Activated CD4-positive, alpha-beta T cell treated with anti-CD3 and anti-CD28 coated beads, Interleukin-2, amount 50 U/mL, for 16 hours (primary cell): ENCODE measurements at regions not wholly inside any gene's neighbourhood (a gene's known extent, or its start where the extent isn't known, plus 50 kb on each side); places are given as distances from the start of the nearest gene placed in this dataset.
A peak's percentile ranks its signal among the peaks of the same experiment; 100 is the strongest.

ENCODE experiments used
- DNase-seq: peaks from one replicate; pipeline ENCODE4 v3.0.0-alpha.2; 2020

DNA sequence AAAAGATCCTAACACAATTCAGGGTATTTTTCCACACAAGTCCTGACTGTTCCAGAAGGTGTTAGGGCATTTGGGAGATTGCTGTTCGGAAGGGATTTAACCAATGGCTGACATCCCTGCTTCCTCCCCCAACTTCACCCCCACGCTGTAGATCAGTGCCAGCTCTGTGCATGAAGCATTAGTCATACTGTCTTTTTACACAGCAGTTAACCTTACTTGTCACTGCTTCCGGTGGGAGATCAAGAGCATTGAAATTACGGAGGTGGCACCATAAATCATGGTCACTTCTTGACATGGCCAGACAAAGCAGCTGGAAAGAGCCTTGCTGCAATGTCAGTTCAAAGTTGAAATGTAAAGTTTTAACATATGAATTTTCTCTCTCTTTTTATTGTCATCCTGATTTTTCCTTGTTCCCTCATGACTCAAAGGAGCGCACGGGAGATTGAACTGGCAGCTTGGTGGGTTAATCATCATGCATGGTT, 70.2 kb downstream of the HRH4 start:
- peak; percentile 37 for DNase-seq

DNA sequence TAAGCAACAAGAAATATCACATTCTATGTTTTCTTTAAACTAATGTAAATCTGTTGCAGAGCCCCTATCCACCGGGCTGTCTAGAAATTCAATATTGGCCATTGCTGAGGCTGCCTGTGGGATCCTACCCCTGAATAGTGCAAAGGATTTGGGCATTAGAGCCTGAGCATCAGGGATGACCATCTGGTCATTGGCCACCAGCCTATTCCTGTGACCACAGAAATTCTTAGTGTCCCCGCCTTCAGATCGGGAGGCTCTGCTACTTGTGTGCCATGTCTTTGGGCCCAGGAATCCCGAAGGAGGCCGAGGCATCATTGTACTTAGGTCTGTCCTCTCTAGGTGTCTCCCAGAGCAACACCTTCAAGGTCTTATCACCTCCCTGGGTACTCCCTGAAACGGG, 73.8 kb downstream of the HRH4 start:
- no peak for DNase-seq

DNA sequence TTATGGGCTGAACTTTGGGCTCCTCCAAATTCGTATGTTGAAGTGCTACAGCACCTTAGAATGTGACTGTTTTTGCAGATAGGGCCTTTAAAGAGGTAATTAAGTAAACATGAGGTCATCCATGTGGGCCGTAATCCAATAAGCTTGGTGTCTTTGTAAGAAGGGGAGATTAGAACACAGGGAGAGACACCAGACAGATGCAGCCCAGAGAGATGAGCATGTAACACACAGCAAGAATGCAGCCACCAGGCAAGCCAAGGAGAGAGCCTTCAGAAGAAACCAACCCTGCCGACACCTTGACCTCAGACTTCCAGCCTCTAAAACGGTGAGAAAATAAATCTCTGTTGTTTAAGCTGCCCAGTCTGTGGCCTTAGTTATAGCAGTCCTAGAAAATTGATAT, 74.3 kb downstream of the HRH4 start:
- DNase-seq: no peak

GRCh38 chr18:24535527-24536295, 75.3 kb downstream of the HRH4 start:
- no peak for DNase-seq

DNA sequence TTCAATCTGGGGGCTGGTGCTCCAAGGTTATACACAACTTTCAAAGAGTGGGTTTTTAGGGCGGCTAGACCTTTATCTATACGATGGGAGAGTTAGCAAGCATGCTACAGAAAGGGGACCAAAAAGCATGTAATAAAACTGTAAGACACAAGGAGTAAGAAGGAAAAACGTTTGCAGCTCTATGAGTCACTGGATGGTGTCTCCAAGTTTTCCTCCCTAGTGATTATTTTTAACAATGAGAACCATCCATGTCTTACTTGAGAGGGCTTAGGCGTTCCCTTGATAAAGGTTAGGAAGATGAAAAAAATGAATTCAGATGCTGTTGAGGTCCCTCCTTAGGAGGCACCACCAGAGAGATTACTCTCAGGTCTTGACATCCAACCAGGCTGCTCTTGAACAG, 75.9 kb downstream of the HRH4 start:
- DNase-seq: no peak

DNA sequence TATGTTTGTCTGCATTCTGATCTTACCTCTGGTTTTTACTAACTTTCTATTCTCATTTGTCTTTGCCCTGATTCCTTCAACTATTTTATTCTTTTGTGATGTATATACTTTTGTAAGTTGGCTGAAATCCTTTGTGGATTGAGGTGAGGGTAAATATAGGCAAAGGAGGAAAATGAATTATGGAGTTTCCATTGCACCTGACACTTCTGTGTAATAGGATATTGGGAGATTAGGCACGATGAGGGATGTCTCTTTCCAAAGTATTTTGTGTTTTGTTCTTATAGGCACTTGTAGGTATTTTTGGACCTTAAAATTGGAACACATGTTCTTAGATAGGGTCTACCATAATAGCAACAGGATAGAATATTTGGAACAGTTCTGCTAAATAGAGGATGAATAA, 76.4 kb downstream of the HRH4 start:
- DNase-seq: no peak

- DNase-seq: no peak
These were observed 78.2 kb downstream of the HRH4 start for GRCh38 chr18:24538414-24539264.

DNA sequence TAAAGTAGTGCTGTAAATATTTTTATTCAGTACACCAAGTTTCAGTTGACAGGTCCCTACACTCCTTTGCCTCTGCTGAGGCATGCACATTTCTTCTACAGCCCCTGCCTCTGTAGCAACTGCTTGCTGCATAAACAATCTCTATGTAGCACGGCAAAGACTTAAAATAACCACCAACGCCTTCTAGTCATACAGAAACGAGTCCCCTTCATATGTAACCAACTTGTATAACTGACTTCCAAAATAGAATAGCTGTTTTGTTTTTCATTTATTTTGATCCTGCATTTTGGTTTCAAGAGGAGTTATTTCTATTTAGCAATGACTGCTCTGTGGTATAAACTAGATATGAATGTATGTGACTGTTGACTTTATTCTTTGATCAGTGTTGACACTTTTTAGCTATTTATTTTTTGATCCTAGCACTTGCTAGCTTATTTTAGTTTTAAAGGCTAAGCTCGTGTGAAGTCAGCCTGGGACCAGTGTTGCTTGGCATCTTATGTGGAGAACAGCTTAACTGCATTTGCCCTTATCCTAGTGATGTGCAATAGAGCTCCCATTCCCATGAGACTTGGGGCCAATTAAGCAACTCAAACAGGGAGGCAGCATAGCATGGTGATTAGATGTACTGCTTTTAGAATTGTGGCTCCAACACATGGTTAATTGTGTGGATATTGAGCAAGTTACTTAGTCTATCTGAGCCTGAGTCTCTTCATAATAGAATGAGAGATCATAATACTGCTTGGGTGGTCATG, 79.6 kb downstream of the HRH4 start:
- peak; percentile 2 for DNase-seq

DNA sequence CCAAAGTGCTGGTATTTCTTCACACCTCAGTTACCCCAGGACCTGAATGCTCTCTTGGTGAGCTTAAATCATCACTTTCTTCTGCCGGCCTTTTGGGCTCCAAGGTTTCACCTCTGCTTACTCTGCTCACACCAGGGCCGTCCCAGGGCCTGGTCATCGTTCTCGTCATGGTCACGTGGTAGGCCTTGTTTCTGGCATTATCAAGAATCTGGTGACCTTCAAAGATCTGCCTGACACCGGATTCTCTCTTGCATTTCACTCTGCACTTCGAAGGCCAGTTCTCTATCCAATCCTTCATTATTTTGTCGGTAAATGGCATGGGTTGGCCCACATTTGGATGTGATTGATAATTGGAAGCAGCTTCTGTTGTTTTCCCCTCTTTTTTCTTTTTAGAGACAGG, 80.5 kb downstream of the HRH4 start:
- DNase-seq: no peak

DNA sequence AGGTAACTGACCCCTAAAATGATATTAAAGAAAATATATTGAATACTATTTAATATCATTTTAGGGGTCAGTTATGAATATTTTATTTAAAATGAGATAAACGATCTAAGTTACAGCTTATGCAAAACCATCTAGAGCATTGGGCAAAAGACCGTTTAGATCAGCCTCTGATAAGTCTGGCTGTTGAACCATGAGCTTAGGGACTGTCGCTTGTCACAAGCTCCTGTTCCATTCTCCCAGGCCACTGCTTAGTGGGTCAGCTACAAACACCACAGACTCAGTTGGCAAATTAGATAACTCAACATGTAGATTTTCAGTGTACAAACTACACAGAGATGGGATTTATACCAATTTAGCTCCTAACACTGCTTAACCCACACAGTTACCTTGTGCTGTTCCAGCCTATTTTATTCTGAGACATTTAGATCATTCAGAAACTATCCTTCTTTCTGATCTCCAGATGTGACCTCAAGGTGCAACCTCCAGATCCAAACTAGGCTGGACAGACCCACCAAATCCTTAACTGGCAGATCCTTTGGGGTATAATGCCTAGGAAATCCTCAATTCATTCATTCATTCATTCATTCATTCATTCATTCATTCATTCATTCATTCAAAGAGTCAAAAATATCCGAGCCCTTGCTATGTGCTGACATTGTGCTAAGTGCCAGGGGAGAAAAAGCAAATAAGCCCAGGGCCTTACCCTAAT, 82.8 kb downstream of the HRH4 start:
- DNase-seq: no peak

- no peak for DNase-seq
These were observed 83.5 kb downstream of the HRH4 start for GRCh38 chr18:24543795-24544498.

DNA sequence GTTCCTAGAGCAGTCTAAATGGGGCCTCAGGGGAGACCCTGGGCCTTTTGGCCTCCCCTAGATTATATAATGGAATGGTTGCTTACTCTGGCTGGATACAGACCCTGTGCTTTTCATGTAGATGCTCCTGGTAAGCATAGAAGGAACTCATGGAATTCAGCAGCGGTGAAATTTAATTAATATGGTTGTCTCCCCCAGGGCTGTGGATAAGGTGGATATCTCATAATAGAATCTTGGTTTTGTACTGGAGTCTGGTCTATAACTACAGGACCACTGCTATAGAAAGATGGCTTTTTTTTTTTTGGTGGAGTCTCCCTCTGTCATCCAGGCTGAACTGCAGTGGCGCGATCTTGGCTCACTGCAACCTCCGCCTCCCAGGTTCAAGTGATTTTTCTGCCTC, 84.5 kb downstream of the HRH4 start:
- no peak for DNase-seq

DNA sequence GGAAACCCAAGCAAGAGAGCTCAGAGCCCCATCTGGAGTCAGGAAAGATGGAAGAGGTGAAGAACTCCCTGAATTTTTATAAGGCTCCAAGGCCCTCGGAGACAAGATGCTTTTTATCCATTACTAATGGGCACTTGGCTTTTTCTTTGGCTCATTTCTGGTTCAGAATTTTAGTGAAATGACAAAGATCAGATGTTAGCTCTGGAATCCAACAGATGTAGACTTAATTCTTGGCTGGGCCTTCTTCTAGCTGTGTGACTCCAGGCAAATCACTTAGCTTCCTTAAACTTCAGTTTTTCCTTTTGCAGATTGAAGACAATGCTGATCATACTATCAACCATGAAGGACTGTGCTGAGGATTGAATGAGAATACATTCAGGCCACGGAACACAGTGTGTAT, 85.2 kb downstream of the HRH4 start:
- no peak for DNase-seq

DNA sequence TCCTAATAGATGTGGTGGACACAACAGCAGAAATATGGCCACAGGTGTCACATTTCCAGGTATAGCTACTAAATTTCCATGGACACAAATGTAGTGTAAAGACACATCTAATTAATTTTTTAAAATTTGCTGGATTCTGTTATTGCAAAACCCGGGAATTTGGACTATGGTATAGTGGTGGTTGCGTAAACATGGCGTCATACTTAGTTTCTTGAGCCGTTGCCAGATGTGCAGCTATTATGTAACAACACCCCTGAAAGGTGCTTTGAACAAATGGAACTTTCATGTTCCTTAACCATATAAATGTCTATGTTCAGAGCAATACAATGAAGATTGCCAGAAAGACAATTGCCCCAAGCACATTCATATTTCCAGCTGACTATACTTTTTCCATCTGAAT, 85.9 kb downstream of the HRH4 start:
- no peak for DNase-seq

- no peak for DNase-seq
These were observed 88.1 kb downstream of the HRH4 start for GRCh38 chr18:24548583-24548982.

DNA sequence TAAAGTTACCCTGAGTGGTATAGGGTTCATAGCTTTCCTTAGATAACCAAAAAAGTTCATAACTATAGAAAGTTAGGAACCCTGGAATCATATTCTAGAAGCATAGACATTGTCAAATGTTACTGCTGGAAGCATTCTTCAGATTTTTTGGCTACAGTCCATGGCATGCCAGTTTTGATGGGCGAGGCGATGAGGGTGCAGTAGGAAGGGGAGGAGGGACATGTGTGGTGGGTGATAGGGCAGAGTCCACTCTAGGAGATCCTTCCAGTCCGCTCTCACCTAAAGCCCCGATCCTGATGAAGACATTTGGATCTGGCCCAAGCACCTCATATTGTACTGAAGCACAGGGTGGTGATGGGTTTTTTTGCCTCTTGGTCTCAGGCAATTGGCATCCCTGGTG, 91.8 kb downstream of the HRH4 start:
- no peak for DNase-seq

DNA sequence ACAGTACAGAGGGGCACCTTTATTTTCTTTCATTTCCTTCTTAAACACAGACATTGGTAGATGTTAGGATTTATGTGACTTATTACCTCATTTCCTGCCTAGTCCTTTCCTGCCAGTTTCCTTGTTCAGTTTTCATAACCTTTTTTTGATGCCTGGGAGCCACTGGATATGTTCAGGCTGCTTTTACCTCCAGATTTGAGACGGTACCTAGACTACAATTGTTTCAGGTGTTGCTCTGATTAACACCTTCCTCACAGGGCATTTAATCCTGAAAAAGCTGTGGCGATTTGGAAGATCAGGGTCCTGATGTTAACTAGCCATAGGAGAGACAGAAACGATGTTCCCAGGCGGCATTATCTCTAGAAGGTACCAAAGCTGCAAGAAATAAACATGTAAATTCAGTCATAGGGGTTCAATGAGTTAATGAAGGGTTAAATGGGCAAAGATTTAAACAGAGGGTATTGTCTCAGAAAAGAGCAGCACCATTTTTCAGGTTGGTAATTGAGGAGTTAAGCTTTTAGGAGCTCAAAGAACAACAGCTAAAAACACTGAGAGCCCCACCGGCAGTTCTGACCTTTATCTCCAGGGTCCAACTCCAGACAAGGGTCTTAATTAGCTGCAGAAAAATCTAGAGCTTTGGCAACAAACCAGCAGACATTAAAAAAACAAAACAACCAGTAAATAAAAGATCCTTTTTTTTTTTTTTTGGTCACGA, 93.3 kb downstream of the HRH4 start:
- no peak for DNase-seq

DNA sequence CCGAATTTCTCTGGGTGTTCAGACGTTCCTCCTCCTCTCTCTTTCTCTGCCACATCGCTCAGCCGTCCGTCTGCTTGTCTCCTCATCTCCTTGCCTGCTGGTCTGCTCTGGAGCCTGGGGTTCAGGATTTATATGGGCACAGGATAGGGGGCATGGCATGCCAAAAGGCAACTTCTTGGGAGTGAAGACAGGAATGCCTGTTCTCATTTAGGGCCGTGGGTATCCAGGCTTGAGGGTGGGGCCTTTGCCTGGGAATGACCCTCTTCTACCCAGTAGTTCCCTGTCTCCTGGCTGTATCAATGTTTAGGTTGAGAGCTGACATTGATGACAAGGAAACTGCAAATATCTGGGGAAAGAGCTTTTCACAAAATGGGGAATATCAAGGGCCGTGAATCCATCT, 98.0 kb downstream of the HRH4 start:
- no peak for DNase-seq

GRCh38 chr18:24559526-24559925, 99.1 kb downstream of the HRH4 start:
- DNase-seq: no peak

GRCh38 chr18:24560511-24560981, 100.1 kb downstream of the HRH4 start:
- DNase-seq: no peak

GRCh38 chr18:24561369-24561965, 101.0 kb downstream of the HRH4 start:
- no peak for DNase-seq
